H1 (cell line): ENCODE measurements at regions not wholly inside any gene's neighbourhood (a gene's known extent, or its start where the extent isn't known, plus 50 kb on each side); places are given as distances from the start of the nearest gene placed in this dataset.

Experiments
- CTCF ChIP-seq, 3 experiments: IDR thresholded peaks; 1 replicate in 2 of 3; 2 replicates in 1 of 3; pipeline versions ENCODE4 v1.5.1 to v1.6.1; 2011; ENCODE audit warnings: low read length in 3 of 3, mild to moderate bottlenecking in 3 of 3, inconsistent platforms in 2 of 3, low read depth in 1 of 3, moderate library complexity in 1 of 3; ENCODE audit not compliant: insufficient read depth in 1 of 3; ENCODE audit errors: control extremely low read depth in 1 of 3

GRCh38 chr2:9708683-9709538 is 78.1 kb upstream of the YWHAQ start (continued):
- no peak for TF ChIP-seq CTCF (IDR thresholded peaks at IDR 0.05; ENCODE audit: control extremely low read depth in 1 of 3, insufficient read depth in 1 of 3, low read depth in 1 of 3, low read length in 3 of 3)
